HG03159 (cell line): ENCODE measurements at regions not wholly inside any gene's neighbourhood (a gene's known extent, or its start where the extent isn't known, plus 50 kb on each side); places are given as distances from the start of the nearest gene placed in this dataset.

Source experiments
- ATAC-seq: cut with Tn5 transposase; IDR thresholded peaks from one replicate; pipeline ENCODE4 v1.9.1; 2021; ENCODE audit warnings: mild to moderate bottlenecking, moderate library complexity; ENCODE audit not compliant: unreplicated experiment

GRCh38 chr6:133818320-133818719, 70.6 kb upstream of the TCF21 start:
- no peak for ATAC-seq

GRCh38 chr6:133820208-133820607, 68.7 kb upstream of the TCF21 start:
- no peak for ATAC-seq

- no peak for ATAC-seq
These were observed 61.1 kb upstream of the TCF21 start for GRCh38 chr6:133827766-133828165.

GRCh38 chr6:133833949-133834359, 55.0 kb upstream of the TCF21 start:
- no peak for ATAC-seq

- ATAC-seq, result no peak
These were observed 54.3 kb upstream of the TCF21 start for GRCh38 chr6:133834472-133835170.

GRCh38 chr6:133835901-133836300, 53.0 kb upstream of the TCF21 start:
- no peak for ATAC-seq

GRCh38 chr6:133837801-133838349, 51.0 kb upstream of the TCF21 start:
- peak; percentile 86 for ATAC-seq
